OCI-LY7 (cell line): ENCODE measurements at regions not wholly inside any gene's neighbourhood (a gene's known extent, or its start where the extent isn't known, plus 50 kb on each side); places are given as distances from the start of the nearest gene placed in this dataset.
"Not testable (repeated sequence)": the region's sequence is repeated elsewhere in the genome, so short reads cannot be mapped to it uniquely, and the experiment has no call there.

Source experiments
- BruUV-seq: library from RNA; stranded (reverse); fragments of 400-500 nt; replicated peaks from 2 replicates; lab custom pipeline; 2021; lab: Mats Ljungman, UMichigan
- CTCF ChIA-PET: fragments of 300-600 bp; sonication (Branson Sonifier 250); formaldehyde crosslinking; loops from one replicate; lab custom pipeline; 2022; ENCODE audit warnings: antibody characterized with exemption; ENCODE audit not compliant: unreplicated experiment; lab: Charles Lee
- POLR2A ChIA-PET: fragments of 300-600 bp; sonication (Branson Sonifier 250); formaldehyde crosslinking; loops from one replicate; lab custom pipeline; 2022; ENCODE audit warnings: antibody characterized with exemption; lab: Charles Lee
- DNase-seq: peaks from one replicate; pipeline ENCODE4 v3.0.0-alpha.2; 2015; ENCODE audit warnings: low spot score
- H2AFZ ChIP-seq: fragments of 200-600 bp; sonication (generic), shearing (Covaris generic); 2 replicates; pipeline ENCODE4 v1.6.1; 2014; ENCODE audit warnings: mild to moderate bottlenecking, antibody characterized with exemption, low read length, moderate library complexity
- H3K27ac ChIP-seq: fragments of 200-600 bp; sonication (generic); 2 replicates; pipeline ENCODE4 v1.5.1; 2014; ENCODE audit warnings: mixed run types, low read depth, mild to moderate bottlenecking, moderate library complexity, low read length, inconsistent platforms; ENCODE audit not compliant: poor library complexity, severe bottlenecking
- H3K36me3 ChIP-seq: fragments of 200-600 bp; sonication (generic); 2 replicates; pipeline ENCODE4 v1.6.1; 2014; ENCODE audit warnings: mild to moderate bottlenecking, antibody characterized with exemption, low read length, moderate library complexity, mixed read lengths; ENCODE audit not compliant: insufficient read depth
- H3K4me1 ChIP-seq: fragments of 200-600 bp; sonication (generic); 2 replicates; pipeline ENCODE4 v1.5.1; 2014; ENCODE audit warnings: mild to moderate bottlenecking, low read length; ENCODE audit not compliant: insufficient read depth, poor library complexity, severe bottlenecking
- H3K4me2 ChIP-seq: fragments of 200-600 bp; sonication (generic); 2 replicates; pipeline ENCODE4 v1.6.1; 2014; ENCODE audit warnings: mild to moderate bottlenecking, low read length
- H3K4me3 ChIP-seq: fragments of 200-600 bp; sonication (generic); 2 replicates; pipeline ENCODE4 v1.5.1; 2014; ENCODE audit warnings: mild to moderate bottlenecking, low read depth, low read length; ENCODE audit not compliant: poor library complexity, severe bottlenecking
- H3K79me2 ChIP-seq: fragments of 200-600 bp; sonication (generic); 2 replicates; pipeline ENCODE4 v1.6.1; 2016; ENCODE audit warnings: low read depth, mild to moderate bottlenecking, low read length, moderate library complexity, mixed read lengths; ENCODE audit not compliant: insufficient read depth
- H3K9me2 ChIP-seq: fragments of 200-600 bp; sonication (generic); 2 replicates; pipeline ENCODE4 v1.6.1; 2016; ENCODE audit warnings: mild to moderate bottlenecking, low read length, mixed read lengths; ENCODE audit not compliant: insufficient read depth
- H3K9me3 ChIP-seq: fragments of 200-600 bp; sonication (generic); 2 replicates; pipeline ENCODE4 v1.6.1; 2014; ENCODE audit warnings: mild to moderate bottlenecking, mixed run types, low read length, mixed read lengths
- H4K20me1 ChIP-seq: fragments of 200-600 bp; sonication (generic); 2 replicates; pipeline ENCODE4 v1.6.1; 2014; ENCODE audit warnings: mild to moderate bottlenecking, antibody characterized with exemption, low read length, moderate library complexity, mixed read lengths; ENCODE audit not compliant: insufficient read depth
- EZH2phosphoT487 ChIP-seq: fragments of 200-600 bp; sonication (generic); IDR thresholded peaks from 2 replicates; pipeline ENCODE4 v1.6.1; 2018; ENCODE audit warnings: low read depth, borderline replicate concordance, mild to moderate bottlenecking, mixed run types, antibody characterized with exemption, low read length, moderate library complexity, mixed read lengths
- intact Hi-C: fragments of 100-400 bp; cut with micrococcal nuclease; formaldehyde crosslinking; loops from one replicate; pipeline ENCODE4 v1.10.0; 2022; ENCODE audit not compliant: unreplicated experiment
- TF ChIP-seq, protein P1 (sequence below): fragments of 200-600 bp; sonication (generic); conservative IDR thresholded peaks from 2 replicates; pipeline ENCODE4 v1.5.1; 2014; ENCODE audit warnings: mild to moderate bottlenecking, antibody characterized with exemption, low read length, moderate library complexity, mixed read lengths

GRCh38 chr5:18662231-18662630, 1028.0 kb downstream of the TAF11L14 start:
- TF ChIP-seq EZH2phosphoT487 = no peak
- Histone ChIP-seq H4K20me1 (no peaks in the 10 kb centered on the region), H3K36me3 (no peaks in the 10 kb centered on the region), H3K9me2 (no peaks in the 10 kb centered on the region), H3K27ac (no peak overlapping the region), H3K4me3 (no peak overlapping the region), H3K4me2 (no peak overlapping the region), H2AFZ (no peak overlapping the region), H3K9me3 (no peaks in the 10 kb centered on the region), H3K4me1 (no peaks in the 10 kb centered on the region), H3K79me2 (no peaks in the 10 kb centered on the region)
- CTCF ChIA-PET = no interaction called here
- BruUV-seq = no TSS peak
- DNase-seq = no peak
- intact Hi-C loops = no loop called here
- POLR2A ChIA-PET = interaction anchor here (0.8 to 1.4 kb wide), 2 partner anchors 12 to 28 kb away, joined by 3 to 5 read pairs; no protein-coding TSS in a partner anchor

DNA sequence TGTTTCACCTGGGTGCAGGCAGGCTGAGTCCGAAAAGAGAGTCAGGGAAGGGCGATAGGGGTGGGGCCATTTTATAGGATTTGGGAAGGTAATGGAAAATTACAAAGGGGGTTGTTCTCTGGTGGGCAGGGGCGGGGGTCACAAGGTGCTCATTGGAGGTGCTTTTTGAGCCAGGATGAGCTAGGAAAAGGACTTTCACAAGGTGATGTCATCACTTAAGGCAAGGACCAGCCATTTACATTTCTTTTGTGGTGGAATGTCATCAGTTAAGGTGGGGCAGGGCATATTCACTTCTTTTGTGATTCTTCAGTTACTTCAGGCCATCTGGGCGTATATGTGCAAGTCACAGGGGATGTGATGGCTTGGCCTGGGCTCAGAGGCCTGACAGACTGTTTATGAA, 1040.0 kb downstream of the TAF11L14 start:
- H3K4me2 ChIP-seq, DNase-seq, H3K4me1 ChIP-seq, H3K36me3 ChIP-seq, H3K9me3 ChIP-seq, H3K27ac ChIP-seq, H4K20me1 ChIP-seq, H3K79me2 ChIP-seq, POLR2A ChIA-PET, H3K4me3 ChIP-seq, CTCF ChIA-PET, H2AFZ ChIP-seq, BruUV-seq, intact Hi-C loops, H3K9me2 ChIP-seq: not testable (repeated sequence)

DNA sequence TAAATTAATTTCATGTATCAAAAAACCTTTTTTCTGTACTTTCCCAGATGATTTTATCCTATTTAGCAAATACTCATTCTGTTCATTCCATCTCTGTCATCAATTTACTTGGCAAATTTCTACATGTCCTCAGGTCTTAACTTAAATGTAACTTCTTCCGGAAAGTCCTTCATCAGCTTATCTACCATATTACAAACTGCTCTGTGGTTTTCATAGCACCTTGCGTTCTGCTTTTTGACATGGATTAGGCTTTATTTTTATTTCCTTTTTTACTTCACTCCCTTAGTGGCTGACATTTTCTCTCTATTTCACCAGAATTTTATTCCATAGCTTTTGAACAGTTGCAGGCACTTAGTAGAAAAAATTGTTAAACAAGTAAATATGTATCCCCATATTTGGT, 1040.8 kb downstream of the TAF11L14 start:
- no peak for DNase-seq
- Histone ChIP-seq H2AFZ (no peak overlapping the region), H3K79me2 (no peaks in the 10 kb centered on the region), H3K4me1 (no peaks in the 10 kb centered on the region), H3K4me2 (no peak overlapping the region), H3K9me2 (no peaks in the 10 kb centered on the region), H3K9me3 (no peaks in the 10 kb centered on the region), H3K27ac (no peak overlapping the region), H3K4me3 (no peak overlapping the region), H4K20me1 (no peaks in the 10 kb centered on the region), H3K36me3 (no peaks in the 10 kb centered on the region)
- POLR2A ChIA-PET = interaction anchor here (0.7 kb wide), 1 partner anchor 297 kb away, joined by 4 read pairs; no protein-coding TSS in a partner anchor
- CTCF ChIA-PET = no interaction called here
- no TSS peak for BruUV-seq
- TF ChIP-seq EZH2phosphoT487 = no peak
- TF ChIP-seq, protein P1, sequence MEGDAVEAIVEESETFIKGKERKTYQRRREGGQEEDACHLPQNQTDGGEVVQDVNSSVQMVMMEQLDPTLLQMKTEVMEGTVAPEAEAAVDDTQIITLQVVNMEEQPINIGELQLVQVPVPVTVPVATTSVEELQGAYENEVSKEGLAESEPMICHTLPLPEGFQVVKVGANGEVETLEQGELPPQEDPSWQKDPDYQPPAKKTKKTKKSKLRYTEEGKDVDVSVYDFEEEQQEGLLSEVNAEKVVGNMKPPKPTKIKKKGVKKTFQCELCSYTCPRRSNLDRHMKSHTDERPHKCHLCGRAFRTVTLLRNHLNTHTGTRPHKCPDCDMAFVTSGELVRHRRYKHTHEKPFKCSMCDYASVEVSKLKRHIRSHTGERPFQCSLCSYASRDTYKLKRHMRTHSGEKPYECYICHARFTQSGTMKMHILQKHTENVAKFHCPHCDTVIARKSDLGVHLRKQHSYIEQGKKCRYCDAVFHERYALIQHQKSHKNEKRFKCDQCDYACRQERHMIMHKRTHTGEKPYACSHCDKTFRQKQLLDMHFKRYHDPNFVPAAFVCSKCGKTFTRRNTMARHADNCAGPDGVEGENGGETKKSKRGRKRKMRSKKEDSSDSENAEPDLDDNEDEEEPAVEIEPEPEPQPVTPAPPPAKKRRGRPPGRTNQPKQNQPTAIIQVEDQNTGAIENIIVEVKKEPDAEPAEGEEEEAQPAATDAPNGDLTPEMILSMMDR = no peak
- intact Hi-C loops = no loop called here

GRCh38 chr5:18686253-18686652, 1052.0 kb downstream of the TAF11L14 start:
- Histone ChIP-seq H3K4me2 (no peak overlapping the region), H3K79me2 (no peaks in the 10 kb centered on the region), H3K9me2 (no peaks in the 10 kb centered on the region), H4K20me1 (no peaks in the 10 kb centered on the region), H3K27ac (no peak overlapping the region), H2AFZ (no peak overlapping the region), H3K9me3 (no peaks in the 10 kb centered on the region), H3K4me3 (no peak overlapping the region), H3K36me3 (no peaks in the 10 kb centered on the region), H3K4me1 (no peaks in the 10 kb centered on the region)
- CTCF ChIA-PET = no interaction called here
- no TSS peak for BruUV-seq
- intact Hi-C loops = no loop called here
- DNase-seq = no peak
- TF ChIP-seq EZH2phosphoT487 = no peak
- TF ChIP-seq, protein P1 = no peak
- POLR2A ChIA-PET = interaction anchor here (0.6 to 1.6 kb wide), 3 partner anchors 13 to 1339 kb away, joined by 4 read pairs; no protein-coding TSS in a partner anchor
